ENCODE measurements at regions not wholly inside any gene's neighbourhood (a gene's known extent, or its start where the extent isn't known, plus 50 kb on each side); places are given as distances from the start of the nearest gene placed in this dataset.

DNA sequence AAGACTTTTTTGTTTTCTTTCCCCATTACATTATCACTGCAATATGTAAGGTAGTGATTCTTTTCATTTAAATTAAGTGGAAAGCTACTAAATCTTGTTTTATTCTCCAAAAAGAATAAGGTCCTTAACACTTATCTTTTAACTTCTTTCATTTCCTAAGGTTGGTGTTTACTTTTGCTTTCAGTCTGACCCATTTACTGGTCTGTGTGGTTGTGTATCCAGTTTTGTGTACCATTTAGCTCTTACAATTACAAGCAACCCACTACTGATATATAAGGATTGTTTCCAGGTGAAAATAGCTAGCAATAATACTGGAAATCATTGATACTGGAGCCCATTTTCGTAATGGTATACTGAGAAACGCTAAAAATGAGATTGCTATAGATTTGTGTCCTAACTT lies 123.1 kb upstream of the CXorf66 start:
- TF ChIP-seq, protein P1, sequence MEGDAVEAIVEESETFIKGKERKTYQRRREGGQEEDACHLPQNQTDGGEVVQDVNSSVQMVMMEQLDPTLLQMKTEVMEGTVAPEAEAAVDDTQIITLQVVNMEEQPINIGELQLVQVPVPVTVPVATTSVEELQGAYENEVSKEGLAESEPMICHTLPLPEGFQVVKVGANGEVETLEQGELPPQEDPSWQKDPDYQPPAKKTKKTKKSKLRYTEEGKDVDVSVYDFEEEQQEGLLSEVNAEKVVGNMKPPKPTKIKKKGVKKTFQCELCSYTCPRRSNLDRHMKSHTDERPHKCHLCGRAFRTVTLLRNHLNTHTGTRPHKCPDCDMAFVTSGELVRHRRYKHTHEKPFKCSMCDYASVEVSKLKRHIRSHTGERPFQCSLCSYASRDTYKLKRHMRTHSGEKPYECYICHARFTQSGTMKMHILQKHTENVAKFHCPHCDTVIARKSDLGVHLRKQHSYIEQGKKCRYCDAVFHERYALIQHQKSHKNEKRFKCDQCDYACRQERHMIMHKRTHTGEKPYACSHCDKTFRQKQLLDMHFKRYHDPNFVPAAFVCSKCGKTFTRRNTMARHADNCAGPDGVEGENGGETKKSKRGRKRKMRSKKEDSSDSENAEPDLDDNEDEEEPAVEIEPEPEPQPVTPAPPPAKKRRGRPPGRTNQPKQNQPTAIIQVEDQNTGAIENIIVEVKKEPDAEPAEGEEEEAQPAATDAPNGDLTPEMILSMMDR (IDR thresholded peaks at IDR 0.05), result no peak
- no peak for TF ChIP-seq POLR2A (IDR thresholded peaks at IDR 0.05)
